Uterus (tissue), 2 donors: ENCODE measurements at regions not wholly inside any gene's neighbourhood (a gene's known extent, or its start where the extent isn't known, plus 50 kb on each side); places are given as distances from the start of the nearest gene placed in this dataset.

ENCODE experiments used
- POLR2A ChIP-seq, 2 donors: fragments of 450-650 bp; IDR thresholded peaks; one replicate each; pipeline ENCODE4 v1.6.1; 2016; ENCODE audit warnings: antibody characterized with exemption in 2 of 2, mild to moderate bottlenecking in 1 of 2, moderate library complexity in 1 of 2
- TF ChIP-seq, protein P1 (sequence below), 4 experiments: fragments of 200-600 bp in 2 of 4; fragments of 450-650 bp in 2 of 4; sonication (generic) in 2 of 4; IDR thresholded peaks; one replicate each; pipeline ENCODE4 v1.5.1; 2016 to 2019; ENCODE audit warnings: antibody characterized with exemption in 4 of 4, mild to moderate bottlenecking in 2 of 4, moderate library complexity in 1 of 4

DNA sequence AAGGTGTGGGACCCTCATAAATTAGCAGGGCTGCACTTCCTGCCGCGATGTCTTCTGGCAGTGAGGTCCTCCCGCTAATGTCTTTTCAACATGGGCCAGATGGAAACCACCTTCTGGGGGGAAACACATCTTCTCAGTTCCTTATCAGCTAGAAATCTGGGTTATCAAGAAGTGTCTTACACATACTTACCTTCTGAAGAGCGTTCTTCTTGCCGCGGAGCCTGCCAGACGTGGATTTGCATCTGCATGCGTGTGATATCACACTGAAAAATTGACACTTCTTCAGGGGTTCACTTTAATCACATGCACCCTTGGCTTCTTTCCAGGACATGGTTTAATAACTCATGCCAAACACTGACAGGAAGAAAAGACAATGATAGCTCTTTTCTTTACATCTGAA, 163.5 kb upstream of the SOX11 start:
- TF ChIP-seq, protein P1, sequence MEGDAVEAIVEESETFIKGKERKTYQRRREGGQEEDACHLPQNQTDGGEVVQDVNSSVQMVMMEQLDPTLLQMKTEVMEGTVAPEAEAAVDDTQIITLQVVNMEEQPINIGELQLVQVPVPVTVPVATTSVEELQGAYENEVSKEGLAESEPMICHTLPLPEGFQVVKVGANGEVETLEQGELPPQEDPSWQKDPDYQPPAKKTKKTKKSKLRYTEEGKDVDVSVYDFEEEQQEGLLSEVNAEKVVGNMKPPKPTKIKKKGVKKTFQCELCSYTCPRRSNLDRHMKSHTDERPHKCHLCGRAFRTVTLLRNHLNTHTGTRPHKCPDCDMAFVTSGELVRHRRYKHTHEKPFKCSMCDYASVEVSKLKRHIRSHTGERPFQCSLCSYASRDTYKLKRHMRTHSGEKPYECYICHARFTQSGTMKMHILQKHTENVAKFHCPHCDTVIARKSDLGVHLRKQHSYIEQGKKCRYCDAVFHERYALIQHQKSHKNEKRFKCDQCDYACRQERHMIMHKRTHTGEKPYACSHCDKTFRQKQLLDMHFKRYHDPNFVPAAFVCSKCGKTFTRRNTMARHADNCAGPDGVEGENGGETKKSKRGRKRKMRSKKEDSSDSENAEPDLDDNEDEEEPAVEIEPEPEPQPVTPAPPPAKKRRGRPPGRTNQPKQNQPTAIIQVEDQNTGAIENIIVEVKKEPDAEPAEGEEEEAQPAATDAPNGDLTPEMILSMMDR (IDR thresholded peaks at IDR 0.05): no peak
- no peak for TF ChIP-seq POLR2A (IDR thresholded peaks at IDR 0.05)
